HG03442 (cell line): ENCODE measurements at regions not wholly inside any gene's neighbourhood (a gene's known extent, or its start where the extent isn't known, plus 50 kb on each side); places are given as distances from the start of the nearest gene placed in this dataset.

Experiments
- ATAC-seq: cut with Tn5 transposase; IDR thresholded peaks from one replicate; pipeline ENCODE4 v1.9.1; 2021; ENCODE audit warnings: mild to moderate bottlenecking, moderate library complexity; ENCODE audit not compliant: unreplicated experiment

GRCh38 chr15:59953392-59953883 is 50.7 kb upstream of the FOXB1 start:
- no peak for ATAC-seq

GRCh38 chr15:59952960-59953359 is 51.2 kb upstream of the FOXB1 start:
- no peak for ATAC-seq

- no peak for ATAC-seq
Measured at GRCh38 chr15:59950603-59951388, 53.3 kb upstream of the FOXB1 start.

GRCh38 chr15:59948924-59949613 is 55.0 kb upstream of the FOXB1 start:
- ATAC-seq = no peak

- ATAC-seq = no peak
Measured at GRCh38 chr15:59946084-59946483, 58.0 kb upstream of the FOXB1 start.

- ATAC-seq = no peak
Measured at GRCh38 chr15:59945036-59945435, 59.1 kb upstream of the FOXB1 start.

GRCh38 chr15:59941612-59942011 is 62.5 kb upstream of the FOXB1 start:
- ATAC-seq = no peak

- ATAC-seq = no peak
Measured at GRCh38 chr15:59940928-59941327, 63.2 kb upstream of the FOXB1 start.

GRCh38 chr15:59940456-59940855 is 63.7 kb upstream of the FOXB1 start:
- no peak for ATAC-seq

GRCh38 chr15:59936741-59937140 is 67.4 kb upstream of the FOXB1 start:
- ATAC-seq = no peak

- ATAC-seq = no peak
Measured at GRCh38 chr15:59933607-59934006, 70.5 kb upstream of the FOXB1 start.

GRCh38 chr15:59931646-59932261 is 72.4 kb upstream of the FOXB1 start:
- ATAC-seq = no peak

- ATAC-seq = no peak
Measured at GRCh38 chr15:59924812-59925522, 79.1 kb upstream of the FOXB1 start.

GRCh38 chr15:59924096-59924495 is 80.0 kb upstream of the FOXB1 start:
- no peak for ATAC-seq

- no peak for ATAC-seq
Measured at GRCh38 chr15:59923508-59923907, 80.6 kb upstream of the FOXB1 start.

- peak; percentile 89 for ATAC-seq
Measured at GRCh38 chr15:59918994-59919951, 84.8 kb upstream of the FOXB1 start.

- peak; percentile 73 for ATAC-seq
Measured at GRCh38 chr15:59917504-59918157, 86.5 kb upstream of the FOXB1 start.

GRCh38 chr15:59906046-59906445 is 98.1 kb upstream of the FOXB1 start:
- no peak for ATAC-seq

- no peak for ATAC-seq
Measured at GRCh38 chr15:59905176-59905575, 98.9 kb upstream of the FOXB1 start.
